ENCODE measurements at regions not wholly inside any gene's neighbourhood (a gene's known extent, or its start where the extent isn't known, plus 50 kb on each side); places are given as distances from the start of the nearest gene placed in this dataset.

- no peak overlapping the region for H3K23ac ChIP-seq (ENCODE audit: low read depth, low read length)
- H4K91ac ChIP-seq (ENCODE audit: insufficient read depth, low read depth, low read length), result no peak overlapping the region
- BruUV-seq (replicated peaks), result no TSS peak
- no peak overlapping the region for H3K9ac ChIP-seq (ENCODE audit: low read depth, low read length)
- no peaks in the 10 kb centered on the region for H3K27me3 ChIP-seq (ENCODE audit: control insufficient read depth, insufficient read depth, low read length)
- dilution Hi-C loops (cut with HindIII; ENCODE audit: low sequenced_read_pairs, unreplicated experiment) (no loop called here), in situ Hi-C loops (cut with MboI; ENCODE audit: low sequenced_read_pairs) (no loop called here), intact Hi-C loops (cut with micrococcal nuclease) (no loop called here)
- no peak overlapping the region for H2AK9ac ChIP-seq (replicated peaks; ENCODE audit: low read depth, low read length, poor library complexity)
- no peaks in the 10 kb centered on the region for H3K9me1 ChIP-seq (ENCODE audit: insufficient read depth, low read length)
- no peak overlapping the region for H2AK5ac ChIP-seq (ENCODE audit: low read depth, low read length)
- no peak overlapping the region for H2BK120ac ChIP-seq (ENCODE audit: low read depth, low read length)
- no peaks in the 10 kb centered on the region for H3K79me1 ChIP-seq (ENCODE audit: low read depth in 1 of 2, low read length in 2 of 2)
- TF ChIP-seq MAZ (IDR thresholded peaks at IDR 0.05; ENCODE audit: borderline replicate concordance, low read depth, low read length), result no peak
- TF ChIP-seq MAFK (IDR thresholded peaks at IDR 0.05; ENCODE audit: low read depth, low read length), result peak; percentile 80
- no peak for TF ChIP-seq RFX5 (IDR thresholded peaks at IDR 0.05; ENCODE audit: low read depth, low read length)
- no peak for TF ChIP-seq CEBPB (IDR thresholded peaks at IDR 0.05; ENCODE audit: low read depth, low read length)
- TF ChIP-seq CTCF (conservative IDR thresholded peaks at IDR 0.05; ENCODE audit: low read depth, low read length), result no peak
- TF ChIP-seq NFE2L2 (IDR thresholded peaks at IDR 0.05; ENCODE audit: low read depth, low read length), result no peak
- ChIA-PET POLR2A (ENCODE audit: unreplicated experiment) (no interaction called here), CTCF (no interaction called here)
- no peak for ATAC-seq (ENCODE audit: low read depth)
- no peak overlapping the region for H2BK15ac ChIP-seq (ENCODE audit: low read depth, low read length)
- no peak overlapping the region for H3K27ac ChIP-seq (ENCODE audit: insufficient read depth, low read length)
- H2BK5ac ChIP-seq (ENCODE audit: low read depth, low read length, poor library complexity, severe bottlenecking), result no peak overlapping the region
- H3K56ac ChIP-seq (ENCODE audit: extremely low read depth, insufficient read depth, low read length), result no peak overlapping the region
- H3K4me3 ChIP-seq (ENCODE audit: insufficient read depth, low read depth, low read length), result no peak overlapping the region
- H3K4me2 ChIP-seq (ENCODE audit: low read depth, low read length), result no peak overlapping the region
- no peak for DNase-seq
- no CpG with 5 or more reads among the region's 5 CpGs for WGBS, 2 experiments (ENCODE audit: extremely low coverage in 2 of 2, insufficient read length in 1 of 2)
- peaks cover 6% of the 10 kb centered on the region; the same call in 1 of the 2 replicates for H3K9me3 ChIP-seq (ENCODE audit: control insufficient read depth, insufficient read depth, low read length)
- H2BK20ac ChIP-seq (ENCODE audit: low read depth, low read length), result no peak overlapping the region
- H3K14ac ChIP-seq (replicated peaks; ENCODE audit: low read depth, low read length), result no peak overlapping the region
- H3K18ac ChIP-seq (ENCODE audit: low read depth, low read length), result no peak overlapping the region
- H3K4me1 ChIP-seq (ENCODE audit: control insufficient read depth, insufficient read depth, low read length), result no peaks in the 10 kb centered on the region
- no peak overlapping the region for H2AFZ ChIP-seq (replicated peaks; ENCODE audit: low read length, poor library complexity)
- H3K4ac ChIP-seq (ENCODE audit: low read depth, low read length), result no peak overlapping the region
- no peak overlapping the region for H4K5ac ChIP-seq (ENCODE audit: low read depth, low read length)
- no peaks in the 10 kb centered on the region for H4K20me1 ChIP-seq (ENCODE audit: insufficient read depth, low read length)
- no peak overlapping the region for H4K8ac ChIP-seq (ENCODE audit: low read depth in 2 of 2, low read length in 2 of 2)
- H3K36me3 ChIP-seq (ENCODE audit: control insufficient read depth, insufficient read depth, low read length), result no peaks in the 10 kb centered on the region
Observed at GRCh38 chr2:106735807-106736206, 150.2 kb downstream of the ST6GAL2 start.

All from IMR-90 (cell line).